Liver (tissue), 8 donors: ENCODE measurements at regions not wholly inside any gene's neighbourhood (a gene's known extent, or its start where the extent isn't known, plus 50 kb on each side); places are given as distances from the start of the nearest gene placed in this dataset.
"Not testable (repeated sequence)": the region's sequence is repeated elsewhere in the genome, so short reads cannot be mapped to it uniquely, and the experiment has no call there.

Experiments
- DNase-seq: peaks from one replicate; pipeline ENCODE4 v3.0.0-alpha.2; 2017; ENCODE audit warnings: low spot score
- H3K27ac ChIP-seq, 2 donors: one replicate each; pipeline ENCODE4 v1.7.0; 2013; ENCODE audit warnings: inconsistent platforms in 2 of 2, low read length in 2 of 2, control low read depth in 1 of 2, low read depth in 1 of 2, mild to moderate bottlenecking in 1 of 2
- H3K27me3 ChIP-seq, 4 donors: one replicate each; pipeline versions ENCODE4 v1.6.1 to v1.7.0; 2013; ENCODE audit warnings: low read length in 3 of 4, inconsistent platforms in 1 of 4, mild to moderate bottlenecking in 1 of 4, moderate library complexity in 1 of 4; ENCODE audit not compliant: control insufficient read depth in 4 of 4, insufficient read depth in 4 of 4
- H3K36me3 ChIP-seq, 4 donors: one replicate each; pipeline versions ENCODE4 v1.6.1 to v1.7.0; 2013; ENCODE audit warnings: low read length in 3 of 4, mild to moderate bottlenecking in 3 of 4, low read depth in 1 of 4, moderate library complexity in 1 of 4; ENCODE audit not compliant: control insufficient read depth in 4 of 4, insufficient read depth in 3 of 4
- H3K4me1 ChIP-seq, 4 donors: one replicate each; pipeline versions ENCODE4 v1.6.1 to v1.7.0; 2013; ENCODE audit warnings: low read length in 3 of 4, mild to moderate bottlenecking in 3 of 4, moderate library complexity in 1 of 4; ENCODE audit not compliant: control insufficient read depth in 4 of 4, insufficient read depth in 4 of 4
- H3K4me3 ChIP-seq, 3 donors: one replicate each; pipeline versions ENCODE4 v1.6.1 to v1.7.0; 2013; ENCODE audit warnings: low read length in 3 of 3, control low read depth in 1 of 3, low read depth in 1 of 3, mild to moderate bottlenecking in 1 of 3
- H3K9ac ChIP-seq, 2 donors: one replicate each; pipeline ENCODE4 v1.7.0; 2013; ENCODE audit warnings: low read length in 2 of 2, mild to moderate bottlenecking in 2 of 2, moderate library complexity in 2 of 2, control low read depth in 1 of 2, low read depth in 1 of 2
- H3K9me3 ChIP-seq, 4 donors: one replicate each; pipeline versions ENCODE4 v1.6.1 to v1.7.0; 2013; ENCODE audit warnings: low read length in 3 of 4; ENCODE audit not compliant: control insufficient read depth in 4 of 4
- ATF3 ChIP-seq: IDR thresholded peaks from 2 replicates; pipeline ENCODE4 v1.6.1; 2016; ENCODE audit warnings: antibody characterized with exemption
- CTCF ChIP-seq: fragments of 150-350 bp; IDR thresholded peaks from 2 replicates; pipeline ENCODE4 v1.5.1; 2017; ENCODE audit warnings: improper control_type of control experiment, low read depth, low read length; ENCODE audit not compliant: missing input control
- EGR1 ChIP-seq, 2 donors: IDR thresholded peaks; 2 replicates each; pipeline ENCODE4 v1.6.1; 2016 to 2018; ENCODE audit warnings: antibody characterized with exemption in 2 of 2, low read depth in 2 of 2
- FOXA1 ChIP-seq: IDR thresholded peaks from 2 replicates; pipeline ENCODE4 v1.6.1; 2016; ENCODE audit warnings: antibody characterized with exemption
- FOXA2 ChIP-seq: IDR thresholded peaks from 2 replicates; pipeline ENCODE4 v1.6.1; 2016; ENCODE audit warnings: antibody characterized with exemption
- GABPA ChIP-seq, 2 donors: IDR thresholded peaks in 1 of 2; conservative IDR thresholded peaks in 1 of 2; 2 replicates each; pipeline ENCODE4 v1.6.1; 2016; ENCODE audit warnings: antibody characterized with exemption in 2 of 2, mild to moderate bottlenecking in 1 of 2, moderate library complexity in 1 of 2
- HNF4A ChIP-seq, 2 donors: conservative IDR thresholded peaks; 2 replicates each; pipeline ENCODE4 v1.6.1; 2016; ENCODE audit warnings: antibody characterized with exemption in 2 of 2, mild to moderate bottlenecking in 2 of 2
- HNF4G ChIP-seq: IDR thresholded peaks from 2 replicates; pipeline ENCODE4 v1.6.1; 2016; ENCODE audit warnings: antibody characterized with exemption
- JUND ChIP-seq, 2 donors: IDR thresholded peaks; 2 replicates each; pipeline ENCODE4 v1.6.1; 2016; ENCODE audit warnings: antibody characterized with exemption in 2 of 2
- NR2F2 ChIP-seq: IDR thresholded peaks from 2 replicates; pipeline ENCODE4 v1.6.1; 2016; ENCODE audit warnings: antibody characterized with exemption
- RAD21 ChIP-seq, 2 donors: IDR thresholded peaks; 2 replicates each; pipeline ENCODE4 v1.6.1; 2016; ENCODE audit warnings: antibody characterized with exemption in 2 of 2, mild to moderate bottlenecking in 2 of 2
- RXRA ChIP-seq, 2 donors: IDR thresholded peaks; 2 replicates each; pipeline ENCODE4 v1.6.1; 2017 to 2018; ENCODE audit warnings: antibody characterized with exemption in 2 of 2, mild to moderate bottlenecking in 1 of 2
- SP1 ChIP-seq: IDR thresholded peaks from 2 replicates; pipeline ENCODE4 v1.6.1; 2018; ENCODE audit warnings: antibody characterized with exemption, mild to moderate bottlenecking
- TAF1 ChIP-seq: conservative IDR thresholded peaks from 2 replicates; pipeline ENCODE4 v1.6.1; 2016; ENCODE audit warnings: antibody characterized with exemption, mild to moderate bottlenecking
- YY1 ChIP-seq: IDR thresholded peaks from 2 replicates; pipeline ENCODE4 v1.6.1; 2016; ENCODE audit warnings: antibody characterized with exemption, mild to moderate bottlenecking
- WGBS: extraction: QIAGEN DNeasy Blood & Tissue Kit; methylation state at CpG from one replicate; pipeline ENCODE4 v1.1.7; 2013; 5-methylcytosine and 5-hydroxymethylcytosine counted together
- TF ChIP-seq, protein P1 (sequence below): IDR thresholded peaks from 2 replicates; pipeline ENCODE4 v1.6.1; 2016; ENCODE audit warnings: antibody characterized with exemption
- TF ChIP-seq, protein P2 (sequence below): IDR thresholded peaks from 2 replicates; pipeline ENCODE4 v1.6.1; 2016; ENCODE audit warnings: antibody characterized with exemption
- TF ChIP-seq, protein P3 (sequence below): IDR thresholded peaks from 2 replicates; pipeline ENCODE4 v1.6.1; 2016; ENCODE audit warnings: antibody characterized with exemption, mild to moderate bottlenecking
- donor health status: healthy.
- donor health status: healthy.
- donor health status: healthy.
- donor health status: healthy.
- donor health status: healthy.

DNA sequence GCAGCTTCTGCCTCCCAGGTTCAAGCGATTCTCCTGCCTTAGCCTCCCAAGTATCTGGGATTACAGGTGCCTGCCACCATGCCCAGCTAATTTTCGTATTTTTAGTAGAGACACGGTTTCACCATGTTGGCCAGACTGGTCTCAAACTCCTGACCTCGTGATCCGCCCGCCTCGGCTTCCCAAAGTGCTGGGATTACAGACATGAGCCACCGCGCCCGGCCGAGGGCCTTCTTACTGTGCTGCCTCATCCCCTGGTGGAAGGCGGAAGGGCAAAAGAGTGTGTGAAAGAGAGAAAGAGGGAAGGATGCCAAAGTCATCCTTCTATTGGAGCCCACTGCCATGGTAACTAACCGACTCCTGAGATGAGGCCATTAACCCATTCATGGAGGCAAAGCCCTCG lies 399.4 kb upstream of the TENM3 start:
- not testable (repeated sequence) for H3K36me3 ChIP-seq, H3K4me3 ChIP-seq, H3K27me3 ChIP-seq, H3K27ac ChIP-seq, H3K9me3 ChIP-seq, H3K9ac ChIP-seq, DNase-seq, H3K4me1 ChIP-seq
- WGBS: 85% methylated on average over 14 of the region's 14 CpGs

DNA sequence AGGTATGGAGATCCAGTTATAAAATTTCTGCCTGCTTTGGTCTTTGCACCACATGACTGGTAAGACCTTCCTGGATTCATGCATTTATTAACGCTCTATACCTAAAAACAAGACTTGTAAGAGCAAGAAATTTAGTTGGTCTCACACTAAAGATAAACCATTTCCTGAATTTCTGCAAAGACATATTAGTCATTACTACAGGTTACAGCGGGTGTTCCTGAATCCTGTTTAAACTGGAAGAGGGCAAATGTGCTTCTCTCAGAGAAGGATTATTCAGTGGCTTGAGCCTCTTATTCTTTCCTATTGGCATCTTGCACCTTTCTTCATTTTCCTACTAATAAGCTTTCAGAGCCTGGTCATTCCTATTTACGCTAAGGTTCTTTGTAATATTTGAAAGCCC lies 397.6 kb upstream of the TENM3 start:
- peaks cover 0 to 3% (median under 1%) of the 10 kb centered on the region in 4 donors for H3K9me3 ChIP-seq
- no peaks in the 10 kb centered on the region for H3K36me3 ChIP-seq
- H3K27ac ChIP-seq: no peak overlapping the region
- DNase-seq: no peak
- no peak overlapping the region for H3K9ac ChIP-seq
- no peaks in the 10 kb centered on the region for H3K4me1 ChIP-seq
- H3K4me3 ChIP-seq: no peak overlapping the region
- 80% methylated on average over 3 of the region's 3 CpGs for WGBS
- H3K27me3 ChIP-seq: peaks cover 0 to 3% (median 0%) of the 10 kb centered on the region in 4 donors
- TF ChIP-seq, protein P1, sequence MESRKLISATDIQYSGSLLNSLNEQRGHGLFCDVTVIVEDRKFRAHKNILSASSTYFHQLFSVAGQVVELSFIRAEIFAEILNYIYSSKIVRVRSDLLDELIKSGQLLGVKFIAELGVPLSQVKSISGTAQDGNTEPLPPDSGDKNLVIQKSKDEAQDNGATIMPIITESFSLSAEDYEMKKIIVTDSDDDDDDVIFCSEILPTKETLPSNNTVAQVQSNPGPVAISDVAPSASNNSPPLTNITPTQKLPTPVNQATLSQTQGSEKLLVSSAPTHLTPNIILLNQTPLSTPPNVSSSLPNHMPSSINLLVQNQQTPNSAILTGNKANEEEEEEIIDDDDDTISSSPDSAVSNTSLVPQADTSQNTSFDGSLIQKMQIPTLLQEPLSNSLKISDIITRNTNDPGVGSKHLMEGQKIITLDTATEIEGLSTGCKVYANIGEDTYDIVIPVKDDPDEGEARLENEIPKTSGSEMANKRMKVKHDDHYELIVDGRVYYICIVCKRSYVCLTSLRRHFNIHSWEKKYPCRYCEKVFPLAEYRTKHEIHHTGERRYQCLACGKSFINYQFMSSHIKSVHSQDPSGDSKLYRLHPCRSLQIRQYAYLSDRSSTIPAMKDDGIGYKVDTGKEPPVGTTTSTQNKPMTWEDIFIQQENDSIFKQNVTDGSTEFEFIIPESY: no peak
- TF ChIP-seq YY1 (no peak), SP1 (no peak), FOXA2 (no peak), GABPA (IDR thresholded peaks at IDR 0.05 in 1 of 2, conservative IDR thresholded peaks at IDR 0.05 in 1 of 2) (no peak), JUND (IDR thresholded peaks at IDR 0.05) (no peak), RXRA (IDR thresholded peaks at IDR 0.05) (no peak), EGR1 (IDR thresholded peaks at IDR 0.05; ENCODE audit: low read depth in 2 of 2) (no peak), NR2F2 (no peak), TAF1 (no peak), FOXA1 (no peak), RAD21 (IDR thresholded peaks at IDR 0.05) (no peak), ATF3 (no peak), HNF4A (conservative IDR thresholded peaks at IDR 0.05) (no peak), HNF4G (no peak), CTCF (no peak)
- TF ChIP-seq, protein P2, sequence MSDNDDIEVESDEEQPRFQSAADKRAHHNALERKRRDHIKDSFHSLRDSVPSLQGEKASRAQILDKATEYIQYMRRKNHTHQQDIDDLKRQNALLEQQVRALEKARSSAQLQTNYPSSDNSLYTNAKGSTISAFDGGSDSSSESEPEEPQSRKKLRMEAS: no peak
- TF ChIP-seq, protein P3, sequence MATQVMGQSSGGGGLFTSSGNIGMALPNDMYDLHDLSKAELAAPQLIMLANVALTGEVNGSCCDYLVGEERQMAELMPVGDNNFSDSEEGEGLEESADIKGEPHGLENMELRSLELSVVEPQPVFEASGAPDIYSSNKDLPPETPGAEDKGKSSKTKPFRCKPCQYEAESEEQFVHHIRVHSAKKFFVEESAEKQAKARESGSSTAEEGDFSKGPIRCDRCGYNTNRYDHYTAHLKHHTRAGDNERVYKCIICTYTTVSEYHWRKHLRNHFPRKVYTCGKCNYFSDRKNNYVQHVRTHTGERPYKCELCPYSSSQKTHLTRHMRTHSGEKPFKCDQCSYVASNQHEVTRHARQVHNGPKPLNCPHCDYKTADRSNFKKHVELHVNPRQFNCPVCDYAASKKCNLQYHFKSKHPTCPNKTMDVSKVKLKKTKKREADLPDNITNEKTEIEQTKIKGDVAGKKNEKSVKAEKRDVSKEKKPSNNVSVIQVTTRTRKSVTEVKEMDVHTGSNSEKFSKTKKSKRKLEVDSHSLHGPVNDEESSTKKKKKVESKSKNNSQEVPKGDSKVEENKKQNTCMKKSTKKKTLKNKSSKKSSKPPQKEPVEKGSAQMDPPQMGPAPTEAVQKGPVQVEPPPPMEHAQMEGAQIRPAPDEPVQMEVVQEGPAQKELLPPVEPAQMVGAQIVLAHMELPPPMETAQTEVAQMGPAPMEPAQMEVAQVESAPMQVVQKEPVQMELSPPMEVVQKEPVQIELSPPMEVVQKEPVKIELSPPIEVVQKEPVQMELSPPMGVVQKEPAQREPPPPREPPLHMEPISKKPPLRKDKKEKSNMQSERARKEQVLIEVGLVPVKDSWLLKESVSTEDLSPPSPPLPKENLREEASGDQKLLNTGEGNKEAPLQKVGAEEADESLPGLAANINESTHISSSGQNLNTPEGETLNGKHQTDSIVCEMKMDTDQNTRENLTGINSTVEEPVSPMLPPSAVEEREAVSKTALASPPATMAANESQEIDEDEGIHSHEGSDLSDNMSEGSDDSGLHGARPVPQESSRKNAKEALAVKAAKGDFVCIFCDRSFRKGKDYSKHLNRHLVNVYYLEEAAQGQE: no peak
